GM21528 (cell line): ENCODE measurements at regions not wholly inside any gene's neighbourhood (a gene's known extent, or its start where the extent isn't known, plus 50 kb on each side); places are given as distances from the start of the nearest gene placed in this dataset.

Experiments used
- ATAC-seq: cut with Tn5 transposase; IDR thresholded peaks from one replicate; pipeline ENCODE4 v1.9.1; 2021; ENCODE audit warnings: mild to moderate bottlenecking, moderate library complexity; ENCODE audit not compliant: unreplicated experiment, low FRiP score

DNA sequence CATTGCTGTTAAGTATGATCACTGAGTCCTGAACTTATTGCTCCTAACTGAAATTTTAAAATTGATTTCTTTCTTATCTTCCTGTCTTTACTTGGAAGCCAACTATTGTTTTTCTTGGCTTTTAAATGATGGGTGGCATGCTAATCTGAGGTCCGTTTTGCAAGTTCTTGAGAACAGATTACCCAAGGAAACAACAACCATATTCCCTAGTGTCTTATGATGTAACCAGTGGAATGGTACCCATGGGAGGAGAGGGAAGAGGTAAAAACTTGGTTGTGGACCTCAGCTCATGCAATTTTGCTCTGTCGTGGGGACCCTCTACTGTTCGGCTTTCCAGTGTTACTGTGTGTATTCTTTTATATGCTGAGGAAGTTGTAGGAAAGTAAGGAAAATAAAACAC, 454.8 kb upstream of the ADAMTS5 start:
- no peak for ATAC-seq

DNA sequence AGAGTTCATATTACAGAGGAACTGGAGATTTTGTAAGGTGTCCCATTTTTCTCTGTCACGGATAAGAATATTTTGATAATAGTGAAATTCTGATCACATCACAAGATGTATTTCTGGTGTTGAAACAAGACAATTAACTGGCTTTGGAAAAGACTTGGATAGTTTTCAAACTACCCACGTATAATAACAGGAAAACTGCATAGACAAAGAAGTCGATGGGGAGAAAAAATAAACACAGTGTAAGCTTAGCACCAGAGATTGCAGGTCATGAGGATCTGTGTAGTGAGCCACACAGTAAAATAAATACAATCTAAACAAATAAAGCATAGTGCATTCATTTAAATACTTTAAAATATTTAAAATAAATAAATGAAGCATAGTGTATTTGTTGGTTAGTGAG, 452.3 kb upstream of the ADAMTS5 start:
- ATAC-seq, result no peak

- ATAC-seq, result no peak
These were observed 451.5 kb upstream of the ADAMTS5 start for GRCh38 chr21:27418346-27418745.

- ATAC-seq, result no peak
These were observed 445.6 kb upstream of the ADAMTS5 start for GRCh38 chr21:27412530-27412929.

DNA sequence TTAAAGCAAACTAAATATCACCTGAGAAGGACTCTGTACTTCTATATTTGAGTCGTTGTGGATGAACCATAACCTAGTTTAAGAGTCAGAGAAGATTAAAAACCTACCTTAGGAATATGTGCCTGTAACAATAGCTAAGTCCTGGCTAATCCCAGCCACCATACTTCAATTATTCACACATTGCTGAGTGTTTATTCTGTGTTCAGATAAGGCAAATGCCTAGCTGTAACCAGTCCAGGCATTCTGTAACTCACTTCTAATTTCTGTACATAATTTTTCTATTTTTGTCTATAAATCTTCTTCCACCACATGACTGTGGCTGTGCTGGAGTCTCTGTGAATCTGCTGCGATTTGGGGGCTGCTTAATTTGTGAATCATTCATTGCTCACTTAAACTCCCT, 441.9 kb upstream of the ADAMTS5 start:
- ATAC-seq, result no peak

DNA sequence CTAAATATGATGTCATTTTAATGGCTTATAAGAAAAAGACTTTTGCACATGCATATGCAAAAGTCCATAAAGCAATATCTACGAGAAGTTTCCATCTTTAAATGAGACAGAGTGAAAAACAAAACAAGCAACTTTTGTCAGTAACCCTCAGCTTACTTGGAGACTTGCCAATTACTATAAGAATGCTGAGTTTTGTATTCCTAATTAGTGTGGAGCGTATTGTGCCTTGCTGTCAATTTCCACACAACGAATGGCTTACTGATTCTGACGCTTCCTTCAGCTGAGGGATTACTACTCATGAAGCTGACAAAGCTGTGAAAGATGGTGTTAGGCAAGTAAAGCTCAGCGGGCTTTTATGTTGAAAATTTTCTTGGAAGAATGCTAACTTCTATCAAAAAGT, 440.4 kb upstream of the ADAMTS5 start:
- ATAC-seq, result no peak

DNA sequence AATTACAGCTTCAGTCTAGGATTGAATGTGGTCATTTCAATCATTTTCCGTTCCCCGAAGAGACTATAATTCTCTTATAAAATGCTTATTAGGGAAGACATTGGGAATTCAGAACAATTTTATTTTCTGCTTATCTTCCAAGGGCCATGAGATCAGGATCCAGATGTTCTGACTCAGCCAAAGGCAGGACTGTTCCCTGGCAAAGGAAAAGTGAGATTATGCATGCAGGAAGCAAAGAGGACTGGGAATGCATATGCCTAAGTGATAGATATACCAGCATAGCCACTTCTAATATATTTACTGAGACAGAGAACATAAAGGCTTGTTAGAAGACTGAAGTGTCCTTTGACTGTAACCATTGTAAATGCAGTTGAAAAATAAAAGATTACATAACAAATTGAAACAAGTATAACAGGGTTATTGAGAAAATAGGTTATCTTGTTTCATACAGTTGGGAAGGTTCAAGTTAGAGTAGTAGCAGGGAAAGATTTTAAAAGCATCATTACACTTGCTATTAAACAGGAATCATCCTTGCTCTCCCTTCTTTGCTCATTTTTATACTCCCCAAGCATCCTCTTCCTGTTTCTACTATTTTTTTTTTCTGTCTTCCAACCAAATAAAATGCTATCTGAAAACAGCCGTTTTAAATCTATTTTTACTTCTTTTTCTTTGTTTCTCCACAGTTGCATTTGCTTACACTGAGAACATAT, 439.6 kb upstream of the ADAMTS5 start:
- ATAC-seq, result no peak

DNA sequence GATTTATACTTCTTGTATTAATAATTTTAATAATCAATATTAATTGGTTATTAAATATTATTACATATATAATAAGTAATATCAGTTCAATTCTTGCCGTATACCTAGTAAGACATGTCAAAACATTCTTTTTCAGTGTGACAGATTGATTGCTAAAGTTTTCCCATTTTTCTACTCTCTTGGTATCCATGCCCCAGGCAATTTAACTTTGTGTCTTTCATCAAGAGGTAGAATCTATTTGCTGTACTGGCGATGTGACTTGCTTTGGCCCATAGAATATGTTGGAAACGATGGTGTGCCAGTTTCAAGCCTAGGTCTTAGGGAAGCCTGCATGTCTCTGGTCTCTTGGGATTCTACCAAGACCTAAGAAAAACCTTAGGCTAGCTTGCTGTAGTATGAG, 436.1 kb upstream of the ADAMTS5 start:
- no peak for ATAC-seq

- ATAC-seq, result no peak
These were observed 433.2 kb upstream of the ADAMTS5 start for GRCh38 chr21:27400045-27400444.

GRCh38 chr21:27397578-27397977, 430.7 kb upstream of the ADAMTS5 start:
- ATAC-seq, result no peak

- ATAC-seq, result no peak
These were observed 426.8 kb upstream of the ADAMTS5 start for GRCh38 chr21:27393726-27394125.

DNA sequence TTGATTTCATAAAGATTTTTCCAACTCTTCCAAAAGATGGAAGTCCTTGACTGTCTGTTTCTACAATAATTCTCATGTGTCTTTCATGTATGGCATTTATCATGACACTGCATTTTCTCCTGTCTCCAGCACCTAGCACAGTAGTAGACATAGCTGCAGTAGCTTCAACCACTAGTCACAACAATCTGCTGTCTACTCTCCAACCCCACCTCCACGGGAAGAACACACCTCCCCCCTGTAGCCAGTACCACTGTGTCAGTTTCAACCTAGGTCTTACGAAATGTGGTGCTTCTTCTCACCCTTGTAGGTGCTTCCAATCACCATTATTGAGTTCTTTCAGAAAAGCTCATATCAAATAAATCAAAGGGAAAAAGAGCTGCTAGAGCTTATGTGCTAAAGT, 425.1 kb upstream of the ADAMTS5 start:
- ATAC-seq, result no peak

DNA sequence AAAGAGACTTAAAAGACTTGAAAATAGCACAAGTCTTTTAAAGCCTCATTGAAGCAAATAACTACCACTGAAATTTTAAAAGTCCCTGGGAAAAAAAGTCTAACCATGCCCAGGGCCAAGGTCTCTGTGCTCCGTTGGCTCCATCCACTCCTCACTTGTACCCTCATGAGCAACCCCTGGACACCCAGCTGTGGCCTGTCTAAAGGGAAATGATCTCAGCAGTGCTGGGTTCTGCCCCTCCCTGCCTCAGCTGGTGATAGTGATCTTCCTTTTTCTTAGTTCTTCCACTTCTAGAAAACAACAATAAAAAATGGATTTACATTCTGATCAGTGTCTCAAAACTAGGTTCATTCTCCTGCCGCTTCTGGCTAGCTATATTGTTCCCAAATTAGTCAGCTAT, 423.5 kb upstream of the ADAMTS5 start:
- no peak for ATAC-seq

DNA sequence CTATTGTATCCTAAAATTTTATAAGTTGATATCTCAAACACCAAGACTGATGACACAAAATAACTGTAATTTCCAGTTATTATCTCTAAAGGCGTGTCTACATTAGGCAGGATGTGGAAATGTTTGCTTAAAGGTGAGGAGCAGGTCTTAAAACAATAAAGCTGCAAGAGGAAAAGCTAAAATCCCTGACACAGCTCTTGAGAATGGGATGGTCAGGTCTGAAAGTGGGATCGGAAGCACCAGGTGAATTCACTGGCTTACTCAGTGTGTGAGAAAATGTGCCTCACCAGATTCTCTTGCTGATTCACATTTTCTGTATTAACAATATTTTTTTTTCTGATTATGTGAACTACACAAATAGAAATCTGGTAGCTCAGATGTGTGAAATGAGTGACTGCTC, 421.9 kb upstream of the ADAMTS5 start:
- no peak for ATAC-seq

DNA sequence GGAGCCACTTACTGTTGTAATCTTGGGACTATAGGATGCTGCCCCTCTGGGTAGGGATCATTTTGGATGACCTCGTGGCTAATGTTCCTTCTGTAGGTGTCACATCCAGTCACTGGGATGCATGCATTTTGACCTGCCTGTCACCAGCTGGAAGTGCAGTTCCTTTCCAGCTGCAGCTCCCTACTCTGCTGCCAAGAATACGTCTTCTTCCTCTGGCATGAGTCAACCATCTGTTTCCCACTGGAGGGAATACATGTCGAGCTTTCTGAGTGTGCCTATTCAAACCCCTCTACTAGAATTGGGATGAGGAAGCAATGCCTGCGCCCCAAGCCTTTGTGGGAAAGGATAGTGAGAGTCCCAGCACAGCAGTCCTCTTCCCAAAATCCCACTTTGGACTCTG, 415.5 kb upstream of the ADAMTS5 start:
- ATAC-seq, result no peak

GRCh38 chr21:27380303-27380702, 413.4 kb upstream of the ADAMTS5 start:
- ATAC-seq, result no peak

DNA sequence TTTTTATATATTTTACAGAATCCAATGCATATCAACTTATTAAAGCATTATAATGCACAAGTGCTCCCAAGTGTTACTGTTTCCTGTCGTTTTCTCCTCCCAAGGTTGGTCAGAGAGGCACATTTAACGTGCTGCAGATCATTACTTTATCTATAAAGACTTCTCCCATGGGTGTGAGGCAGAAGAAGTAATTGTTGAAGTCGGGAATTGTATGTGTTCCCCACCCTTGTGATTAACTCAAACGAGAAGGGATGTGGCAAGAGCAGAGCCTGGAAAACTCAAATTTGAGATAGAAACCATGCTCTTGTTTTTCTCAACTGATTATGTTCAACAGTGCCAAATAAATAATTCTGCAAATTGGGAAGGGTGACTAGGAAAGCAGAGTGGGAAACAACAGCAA, 412.5 kb upstream of the ADAMTS5 start:
- no peak for ATAC-seq

- no peak for ATAC-seq
These were observed 405.5 kb upstream of the ADAMTS5 start for GRCh38 chr21:27372381-27372780.

DNA sequence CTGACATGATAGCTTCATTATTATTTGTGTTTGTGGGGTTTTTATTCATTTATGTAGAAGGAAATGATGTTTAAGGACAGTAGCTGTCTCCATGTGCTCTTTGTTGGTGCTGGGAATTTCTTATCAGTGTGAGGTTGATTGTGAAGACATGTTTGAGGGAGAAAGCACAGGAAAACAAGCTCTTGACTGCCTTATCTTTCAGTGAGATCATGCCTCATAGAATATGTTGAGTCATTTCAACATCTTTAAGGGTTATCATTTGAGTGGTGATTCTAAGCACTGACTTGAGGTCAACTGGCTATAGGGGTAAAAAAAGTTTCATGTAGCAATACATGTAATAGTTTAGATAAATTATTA, 405.1 kb upstream of the ADAMTS5 start:
- ATAC-seq, result no peak

GRCh38 chr21:27371115-27371974, 404.5 kb upstream of the ADAMTS5 start:
- ATAC-seq, result no peak

DNA sequence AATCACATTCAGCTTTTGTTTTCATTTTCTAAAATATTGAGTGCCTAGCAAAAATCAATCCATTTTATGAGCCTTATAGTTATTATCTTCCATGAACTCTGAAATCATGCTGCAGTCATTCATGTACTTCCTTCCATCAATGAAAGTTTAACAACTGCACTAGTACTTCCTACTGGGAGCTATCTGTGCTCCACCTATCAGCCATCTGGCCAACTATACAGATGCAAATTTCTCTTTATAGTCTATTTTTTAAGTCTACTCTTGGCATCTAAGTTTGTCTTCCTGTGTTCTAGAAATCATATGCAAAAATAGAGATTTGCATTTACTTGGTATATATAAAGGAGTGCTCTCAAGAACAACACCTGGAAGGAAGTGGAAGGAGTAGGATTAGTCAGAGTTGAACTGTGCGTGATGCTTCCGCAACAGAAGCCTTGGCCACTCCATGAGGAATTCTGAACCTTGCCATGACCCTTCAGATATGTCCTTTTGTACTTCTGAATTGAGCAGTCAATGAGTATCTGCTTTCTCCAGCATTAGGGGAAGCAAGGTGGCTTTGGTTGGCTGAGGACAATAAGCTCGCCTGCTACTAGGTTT, 403.2 kb upstream of the ADAMTS5 start:
- no peak for ATAC-seq

DNA sequence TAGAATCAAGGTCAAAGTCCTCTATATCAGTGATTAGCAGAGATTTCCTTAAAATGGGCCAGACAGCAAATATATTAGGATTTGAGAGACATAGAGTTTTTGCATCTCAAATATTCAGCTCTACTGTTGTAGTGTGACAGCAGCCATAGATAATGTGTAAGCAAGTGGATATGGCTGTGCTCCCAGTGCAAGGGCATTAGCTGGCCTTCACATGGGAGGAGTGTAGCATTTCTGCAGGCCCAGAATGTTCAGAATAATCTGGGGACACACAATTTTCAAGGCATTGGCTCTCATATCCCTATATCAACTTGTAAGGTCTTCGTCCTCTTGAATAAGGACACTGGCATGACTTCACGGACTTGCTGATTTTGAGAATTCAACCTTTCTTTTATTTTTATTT, 402.3 kb upstream of the ADAMTS5 start:
- ATAC-seq, result no peak
